Endothelial cell of umbilical vein (primary cell): ENCODE measurements at regions not wholly inside any gene's neighbourhood (a gene's known extent, or its start where the extent isn't known, plus 50 kb on each side); places are given as distances from the start of the nearest gene placed in this dataset.

Experiments
- BruUV-seq: library from RNA; stranded (reverse); fragments of 400-500 nt; replicated peaks from 2 replicates; lab custom pipeline; 2021; lab: Mats Ljungman, UMichigan
- CTCF ChIA-PET: fragments of 300-600, 350-600 bp; sonication (Branson Sonifier 250); formaldehyde crosslinking; loops from one replicate; lab custom pipeline; 2021; ENCODE audit warnings: antibody characterized with exemption, inconsistent platforms; lab: Charles Lee
- POLR2A ChIA-PET: fragments of 300-600, 350-600 bp; sonication (Branson Sonifier 250); formaldehyde crosslinking; loops from one replicate; lab custom pipeline; 2021; ENCODE audit warnings: antibody characterized with exemption, inconsistent platforms; lab: Charles Lee
- DNase-seq: peaks from one replicate; pipeline ENCODE4 v3.0.0-alpha.2; 2011; ENCODE audit warnings: low read depth, low spot score
- FAIRE-seq: peaks from 2 replicates; lab custom pipeline; 2011; peaks lifted over from hg19 to GRCh38; lab: Jason Lieb, UNC
- H2AFZ ChIP-seq: 2 replicates; pipeline ENCODE4 v1.6.0; 2012; ENCODE audit warnings: low read depth, low read length, control low read depth, inconsistent platforms
- H3K27ac ChIP-seq: 2 replicates; pipeline ENCODE4 v1.5.1; 2011; ENCODE audit warnings: low read depth, mild to moderate bottlenecking, control low read depth, low read length, moderate library complexity; ENCODE audit not compliant: insufficient read depth
- H3K27me3 ChIP-seq, 2 experiments: 2 replicates each; pipeline versions ENCODE4 v1.6.0 to v1.6.1; 2011; ENCODE audit warnings: low read length in 2 of 2, mixed read lengths in 1 of 2; ENCODE audit not compliant: control insufficient read depth in 2 of 2, insufficient read depth in 2 of 2
- H3K36me3 ChIP-seq, 2 experiments: 2 replicates in 1 of 2; 3 replicates in 1 of 2; pipeline ENCODE4 v1.5.1; 2011; ENCODE audit warnings: low read length in 2 of 2, mild to moderate bottlenecking in 1 of 2, moderate library complexity in 1 of 2; ENCODE audit not compliant: control insufficient read depth in 2 of 2, insufficient read depth in 2 of 2; ENCODE audit errors: extremely low read depth in 1 of 2
- H3K4me1 ChIP-seq: 3 replicates; pipeline ENCODE4 v1.5.1; 2011; ENCODE audit warnings: mild to moderate bottlenecking, low read length; ENCODE audit not compliant: control insufficient read depth, insufficient read depth; ENCODE audit errors: extremely low read depth
- H3K4me2 ChIP-seq: 2 replicates; pipeline ENCODE4 v1.6.1; 2011; ENCODE audit warnings: low read length, control low read depth, mixed read lengths; ENCODE audit not compliant: insufficient read depth
- H3K4me3 ChIP-seq, 3 experiments: fragments of 200-600 bp in 1 of 3; sonication (generic), shearing (Covaris generic) in 1 of 3; replicated peaks in 1 of 3; 2 replicates each; pipeline ENCODE4 v1.5.1; 2011 to 2016; ENCODE audit warnings: control low read depth in 3 of 3, low read length in 3 of 3, mild to moderate bottlenecking in 2 of 3, inconsistent platforms in 1 of 3, low read depth in 1 of 3, moderate library complexity in 1 of 3; ENCODE audit not compliant: insufficient read depth in 1 of 3
- H3K79me2 ChIP-seq: 2 replicates; pipeline ENCODE4 v1.6.0; 2012; ENCODE audit warnings: low read length, inconsistent platforms; ENCODE audit not compliant: control insufficient read depth, insufficient read depth
- H3K9ac ChIP-seq: replicated peaks from 2 replicates; pipeline ENCODE3; 2011; ENCODE audit warnings: low read length, control low read depth; ENCODE audit not compliant: insufficient read depth; ENCODE audit errors: extremely low read depth
- H3K9me1 ChIP-seq: replicated peaks from 3 replicates; pipeline ENCODE4 v1.6.0; 2011; ENCODE audit warnings: mild to moderate bottlenecking, low read length; ENCODE audit not compliant: control insufficient read depth, insufficient read depth; ENCODE audit errors: extremely low read depth
- H3K9me3 ChIP-seq: replicated peaks from 2 replicates; pipeline ENCODE4 v1.5.1; 2012; ENCODE audit warnings: low read length, inconsistent platforms; ENCODE audit not compliant: control insufficient read depth, insufficient read depth
- H4K20me1 ChIP-seq: replicated peaks from 2 replicates; pipeline ENCODE3; 2011; ENCODE audit warnings: mild to moderate bottlenecking, low read length; ENCODE audit not compliant: control insufficient read depth, insufficient read depth; ENCODE audit errors: extremely low read depth
- EZH2 ChIP-seq: IDR thresholded peaks from 2 replicates; pipeline ENCODE4 v1.6.1; 2012; ENCODE audit warnings: borderline replicate concordance, low read depth, mild to moderate bottlenecking, moderate library complexity, low read length, inconsistent platforms; ENCODE audit not compliant: severe bottlenecking
- FOS ChIP-seq: IDR thresholded peaks from 2 replicates; pipeline ENCODE4 v1.6.1; 2011; ENCODE audit warnings: mild to moderate bottlenecking, low read length, moderate library complexity, borderline replicate concordance; ENCODE audit not compliant: insufficient read depth
- GATA2 ChIP-seq: IDR thresholded peaks from 2 replicates; pipeline ENCODE4 v1.7.0; 2011; ENCODE audit warnings: low read depth, mild to moderate bottlenecking, moderate library complexity, mixed read lengths, low read length; ENCODE audit not compliant: insufficient read length, insufficient read depth
- JUN ChIP-seq: IDR thresholded peaks from 2 replicates; pipeline ENCODE4 v1.6.1; 2011; ENCODE audit warnings: borderline replicate concordance, low read depth; ENCODE audit not compliant: insufficient read length, insufficient read depth
- MAX ChIP-seq: IDR thresholded peaks from 2 replicates; pipeline ENCODE4 v1.6.1; 2011; ENCODE audit not compliant: insufficient read depth, insufficient read length
- MYC ChIP-seq: IDR thresholded peaks from one replicate; pipeline ENCODE4 v1.6.1; 2011; ENCODE audit warnings: mild to moderate bottlenecking, low read depth, low read length
- POLR2A ChIP-seq: IDR thresholded peaks from 2 replicates; pipeline ENCODE4 v1.6.1; 2012; ENCODE audit warnings: low read depth, mild to moderate bottlenecking, control low read depth, low read length
- POLR2AphosphoS5 ChIP-seq: IDR thresholded peaks from 2 replicates; pipeline ENCODE4 v1.6.1; 2012; ENCODE audit warnings: low read depth, mild to moderate bottlenecking, control low read depth, low read length, moderate library complexity; ENCODE audit not compliant: insufficient read depth
- dilution Hi-C: fragments of 300-500 bp; cut with MboI; formaldehyde crosslinking; loops from one replicate; pipeline ENCODE4 v1.15.0; 2019; ENCODE audit warnings: low sequenced_read_pairs; ENCODE audit not compliant: extremely low pct_ligation_motif_present
- intact Hi-C: fragments of 100-400 bp; cut with micrococcal nuclease; formaldehyde crosslinking; loops from one replicate; pipeline ENCODE4 v1.10.0; 2022
- TF ChIP-seq, protein P1 (sequence below), 2 donors: IDR thresholded peaks; 1 replicate in 1 of 2; 2 replicates in 1 of 2; pipeline ENCODE4 v1.5.1; 2011; ENCODE audit warnings: low read length in 2 of 2, mild to moderate bottlenecking in 2 of 2, moderate library complexity in 2 of 2, control low read depth in 1 of 2, inconsistent platforms in 1 of 2, low read depth in 1 of 2; ENCODE audit not compliant: insufficient read depth in 1 of 2; ENCODE audit errors: extremely low read depth in 1 of 2

GRCh38 chr10:78779339-78779955 lies 289.3 kb upstream of the ZMIZ1 start:
- Histone ChIP-seq H3K9me3 (no peaks in the 10 kb centered on the region), H3K4me1 (no peaks in the 10 kb centered on the region), H3K9ac (no peak overlapping the region), H3K27me3 (peaks cover 4 to 5% of the 10 kb centered on the region in 2 experiments), H3K36me3 (no peaks in the 10 kb centered on the region), H3K27ac (no peak overlapping the region), H2AFZ (no peak overlapping the region), H3K4me3 (no peak overlapping the region), H3K9me1 (no peaks in the 10 kb centered on the region), H4K20me1 (no peaks in the 10 kb centered on the region), H3K79me2 (no peaks in the 10 kb centered on the region), H3K4me2 (no peak overlapping the region)
- ChIA-PET CTCF (interaction anchor here (1.6 kb wide), 1 partner anchor 122 kb away, joined by 5 read pairs; no protein-coding TSS in a partner anchor), POLR2A (interaction anchor here (0.5 kb wide), 1 partner anchor 486 kb away, joined by 8 read pairs; no protein-coding TSS in a partner anchor)
- intact Hi-C loops (no loop called here), dilution Hi-C loops (no loop called here)
- DNase-seq (no peak), FAIRE-seq (no peak)
- BruUV-seq: no TSS peak
- no peak for TF ChIP-seq POLR2AphosphoS5
- no peak for TF ChIP-seq FOS
- no peak for TF ChIP-seq EZH2

GRCh38 chr10:78780551-78780961 lies 288.2 kb upstream of the ZMIZ1 start:
- no peak for FAIRE-seq
- H3K4me1 ChIP-seq: no peaks in the 10 kb centered on the region
- intact Hi-C loops: no loop called here

More at GRCh38 chr10:78780551-78780961, 288.2 kb upstream of the ZMIZ1 start:
- Histone ChIP-seq H3K9ac (no peak overlapping the region), H3K4me3 (no peak overlapping the region), H3K9me1 (no peaks in the 10 kb centered on the region), H3K27me3 (peaks cover 6 to 9% of the 10 kb centered on the region in 2 experiments), H4K20me1 (no peaks in the 10 kb centered on the region), H3K79me2 (no peaks in the 10 kb centered on the region), H3K36me3 (no peaks in the 10 kb centered on the region), H3K4me2 (no peak overlapping the region), H3K27ac (no peak overlapping the region), H2AFZ (no peak overlapping the region), H3K9me3 (no peaks in the 10 kb centered on the region)
- DNase-seq: no peak
- TF ChIP-seq EZH2: no peak
- TF ChIP-seq MAX: no peak
- TF ChIP-seq, protein P1, sequence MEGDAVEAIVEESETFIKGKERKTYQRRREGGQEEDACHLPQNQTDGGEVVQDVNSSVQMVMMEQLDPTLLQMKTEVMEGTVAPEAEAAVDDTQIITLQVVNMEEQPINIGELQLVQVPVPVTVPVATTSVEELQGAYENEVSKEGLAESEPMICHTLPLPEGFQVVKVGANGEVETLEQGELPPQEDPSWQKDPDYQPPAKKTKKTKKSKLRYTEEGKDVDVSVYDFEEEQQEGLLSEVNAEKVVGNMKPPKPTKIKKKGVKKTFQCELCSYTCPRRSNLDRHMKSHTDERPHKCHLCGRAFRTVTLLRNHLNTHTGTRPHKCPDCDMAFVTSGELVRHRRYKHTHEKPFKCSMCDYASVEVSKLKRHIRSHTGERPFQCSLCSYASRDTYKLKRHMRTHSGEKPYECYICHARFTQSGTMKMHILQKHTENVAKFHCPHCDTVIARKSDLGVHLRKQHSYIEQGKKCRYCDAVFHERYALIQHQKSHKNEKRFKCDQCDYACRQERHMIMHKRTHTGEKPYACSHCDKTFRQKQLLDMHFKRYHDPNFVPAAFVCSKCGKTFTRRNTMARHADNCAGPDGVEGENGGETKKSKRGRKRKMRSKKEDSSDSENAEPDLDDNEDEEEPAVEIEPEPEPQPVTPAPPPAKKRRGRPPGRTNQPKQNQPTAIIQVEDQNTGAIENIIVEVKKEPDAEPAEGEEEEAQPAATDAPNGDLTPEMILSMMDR (IDR thresholded peaks at IDR 0.05; ENCODE audit: extremely low read depth in 1 of 2, insufficient read depth in 1 of 2, low read depth in 1 of 2, low read length in 2 of 2): no peak
- TF ChIP-seq POLR2A: no peak
- no peak for TF ChIP-seq JUN
- no peak for TF ChIP-seq GATA2
- no peak for TF ChIP-seq POLR2AphosphoS5
- TF ChIP-seq FOS: no peak
- no peak for TF ChIP-seq MYC
- dilution Hi-C loops: no loop called here
- ChIA-PET CTCF (no interaction called here), POLR2A (no interaction called here)
- no TSS peak for BruUV-seq
